HG03159 (cell line): ENCODE measurements at regions not wholly inside any gene's neighbourhood (a gene's known extent, or its start where the extent isn't known, plus 50 kb on each side); places are given as distances from the start of the nearest gene placed in this dataset.
A peak's percentile ranks its signal among the peaks of the same experiment; 100 is the strongest.

Experiments
- ATAC-seq: cut with Tn5 transposase; IDR thresholded peaks from one replicate; pipeline ENCODE4 v1.9.1; 2021; ENCODE audit warnings: mild to moderate bottlenecking, moderate library complexity; ENCODE audit not compliant: unreplicated experiment

- no peak for ATAC-seq
Observed at GRCh38 chr5:164555809-164556208, 1050.4 kb downstream of the MAT2B start.

DNA sequence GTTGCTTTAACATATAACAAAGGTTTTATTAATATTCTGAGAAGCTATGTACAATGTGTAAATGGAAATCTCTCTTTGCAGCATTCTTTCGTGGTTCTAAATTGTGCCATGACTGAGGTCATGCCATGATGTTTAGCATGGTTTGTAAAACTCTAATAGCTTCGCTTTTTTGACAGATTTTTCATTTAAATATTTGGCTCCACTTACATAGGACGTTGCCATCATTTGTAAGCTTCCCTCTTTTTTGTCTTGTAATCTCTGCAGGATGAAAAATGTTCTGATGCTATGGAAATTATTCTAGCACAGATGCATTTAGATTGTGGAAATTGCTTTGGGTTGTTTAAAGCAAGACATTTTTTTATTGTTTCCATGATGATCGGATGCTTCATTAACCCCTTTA lies 1054.8 kb downstream of the MAT2B start:
- no peak for ATAC-seq

DNA sequence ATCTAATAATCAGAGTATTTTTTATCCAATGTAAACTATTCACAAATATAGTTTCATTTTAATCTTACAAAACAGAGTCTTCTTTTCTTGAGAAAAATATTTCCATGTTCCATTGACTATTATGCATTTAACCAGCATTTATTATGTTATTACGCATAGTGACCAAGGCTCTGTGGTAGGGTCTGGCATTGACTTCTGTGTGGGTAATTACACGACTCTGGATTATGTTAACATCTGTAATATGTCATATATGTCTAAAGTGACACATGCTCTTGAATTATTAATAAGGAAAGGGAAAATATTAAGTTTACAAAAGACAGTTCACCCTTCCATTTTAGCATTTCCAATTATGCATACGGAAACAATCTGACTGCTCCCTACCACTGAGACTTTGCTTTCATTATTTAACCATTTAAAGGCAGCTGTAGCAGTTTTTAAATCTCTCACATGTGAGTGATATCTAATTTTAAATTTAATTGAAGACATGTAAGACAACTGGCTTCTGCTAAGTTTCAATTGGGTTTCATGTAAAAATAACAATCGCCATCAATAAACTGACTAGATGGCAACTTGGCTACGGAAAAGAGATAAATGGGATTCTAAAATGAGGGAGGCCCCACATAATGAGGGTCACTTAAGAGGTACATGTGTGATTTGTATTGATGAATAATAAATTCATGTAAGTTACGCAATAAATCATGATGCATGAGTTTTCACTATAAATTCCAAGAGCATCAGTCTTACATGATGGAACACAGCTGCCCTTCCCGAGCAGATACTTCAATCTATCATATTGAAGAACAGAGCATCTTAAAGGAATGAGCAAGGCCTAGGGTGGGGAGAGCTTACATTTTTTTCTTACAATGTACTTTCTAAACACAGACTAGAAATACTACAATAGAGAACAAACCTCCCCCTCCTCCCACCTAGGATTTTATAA lies 1056.8 kb downstream of the MAT2B start:
- no peak for ATAC-seq

DNA sequence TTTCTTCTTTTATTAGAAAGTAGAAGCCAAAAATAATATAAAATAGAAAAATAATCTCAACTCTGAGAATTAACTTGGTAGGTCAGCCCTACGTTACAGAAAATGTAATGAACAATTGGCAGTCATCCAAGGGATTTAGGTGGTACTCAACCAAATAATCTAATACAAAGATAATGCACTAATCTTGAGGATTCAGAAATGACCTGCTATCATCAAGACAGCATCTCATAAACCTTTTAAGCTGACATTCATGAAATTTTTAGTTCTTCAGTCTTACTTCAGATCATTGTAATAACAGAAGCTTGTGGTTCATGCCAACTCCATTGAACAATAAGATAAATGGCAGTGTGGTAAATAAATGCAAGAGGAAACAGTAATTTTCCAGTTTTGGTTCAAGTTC lies 1058.0 kb downstream of the MAT2B start:
- ATAC-seq = no peak

GRCh38 chr5:164573397-164573796 lies 1068.0 kb downstream of the MAT2B start:
- ATAC-seq = no peak

DNA sequence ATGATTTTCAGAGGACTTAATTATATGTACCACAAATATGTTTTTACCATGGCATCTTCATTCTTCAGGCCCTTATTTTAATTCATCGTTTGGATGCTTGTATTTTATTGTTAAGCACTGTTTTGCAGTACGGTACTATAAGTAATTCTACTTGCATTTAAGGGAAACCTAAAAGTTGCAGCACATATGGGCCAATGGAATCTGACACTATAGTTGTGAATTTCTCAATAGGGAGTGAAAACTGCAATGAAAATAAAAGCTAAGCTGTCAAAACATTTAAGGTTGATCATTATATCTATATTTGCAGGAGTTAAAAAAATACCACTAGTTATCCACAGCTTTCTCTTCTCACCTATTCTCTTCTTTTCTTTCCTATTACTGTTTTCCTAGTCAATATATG lies 1071.8 kb downstream of the MAT2B start:
- ATAC-seq = no peak

DNA sequence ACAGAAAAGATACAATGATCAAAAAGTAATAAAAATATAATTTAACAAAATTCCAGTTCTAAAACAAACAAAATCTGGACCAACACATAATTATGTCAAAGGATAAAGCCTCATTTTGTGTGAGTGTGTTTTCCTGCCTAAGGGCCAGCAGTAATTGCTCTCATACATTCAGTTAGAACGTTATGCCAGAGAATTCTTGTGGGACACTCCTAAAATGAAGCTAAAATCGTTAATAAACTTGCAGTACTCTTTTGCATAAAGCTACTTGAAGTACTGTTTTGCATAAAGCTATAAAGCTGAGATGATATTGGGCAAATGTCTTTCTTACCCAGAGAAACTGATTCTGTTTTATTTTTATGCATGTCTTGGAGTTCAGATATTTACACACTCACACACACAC lies 1072.3 kb downstream of the MAT2B start:
- no peak for ATAC-seq

GRCh38 chr5:164578401-164578800 lies 1073.0 kb downstream of the MAT2B start:
- no peak for ATAC-seq

- no peak for ATAC-seq
Observed at GRCh38 chr5:164578911-164579310, 1073.5 kb downstream of the MAT2B start.

- ATAC-seq = no peak
Observed at GRCh38 chr5:164580155-164580554, 1074.7 kb downstream of the MAT2B start.

- ATAC-seq = no peak
Observed at GRCh38 chr5:164581889-164582288, 1076.5 kb downstream of the MAT2B start.

GRCh38 chr5:164593982-164594381 lies 1088.6 kb downstream of the MAT2B start:
- ATAC-seq = no peak

DNA sequence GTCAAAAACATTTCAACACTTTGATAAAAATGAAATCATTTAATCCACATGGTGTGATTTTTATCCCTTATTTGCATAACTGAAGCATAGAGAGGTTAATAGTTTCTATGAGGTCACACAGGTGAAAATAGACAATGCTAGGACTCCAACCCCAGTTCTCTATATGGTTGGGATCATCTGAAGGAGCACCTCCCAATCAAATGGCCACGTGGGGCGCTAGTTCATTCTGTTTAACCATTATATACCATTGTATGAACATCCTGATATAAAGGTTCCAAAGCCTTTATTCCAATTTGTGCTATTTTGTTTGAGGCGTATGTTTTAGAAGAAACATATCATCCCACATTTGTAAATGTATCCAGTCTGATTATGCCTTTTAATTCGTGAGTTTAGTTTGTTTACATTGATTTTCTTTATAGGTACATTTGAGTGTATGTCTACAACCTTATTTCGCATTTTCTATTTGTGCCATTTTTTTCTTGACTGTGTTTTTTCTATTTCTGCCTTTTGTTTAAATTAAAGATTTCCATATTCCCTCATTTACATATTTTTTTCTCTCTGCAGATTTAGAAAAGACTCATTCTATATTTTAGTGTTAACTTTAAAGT lies 1092.0 kb downstream of the MAT2B start:
- peak; percentile 94 for ATAC-seq

DNA sequence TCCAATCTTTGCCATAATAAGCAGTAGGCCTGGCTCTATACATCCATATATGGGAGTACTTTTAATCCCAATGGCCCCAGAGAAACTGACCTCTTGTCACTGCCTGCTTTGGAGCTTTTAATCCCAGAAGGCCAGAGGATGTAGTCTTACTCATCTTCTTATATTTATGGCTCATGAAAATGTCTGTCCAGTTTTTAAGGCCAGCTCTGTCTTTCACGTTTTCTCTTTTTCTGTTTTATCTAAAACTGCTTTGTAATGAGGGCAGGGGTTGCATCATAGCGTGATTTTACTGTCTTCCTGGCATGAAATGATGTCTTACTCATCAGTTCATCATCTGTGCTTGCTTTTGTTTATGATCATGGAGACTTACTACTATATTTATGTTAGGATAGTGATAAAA lies 1094.9 kb downstream of the MAT2B start:
- ATAC-seq = no peak

DNA sequence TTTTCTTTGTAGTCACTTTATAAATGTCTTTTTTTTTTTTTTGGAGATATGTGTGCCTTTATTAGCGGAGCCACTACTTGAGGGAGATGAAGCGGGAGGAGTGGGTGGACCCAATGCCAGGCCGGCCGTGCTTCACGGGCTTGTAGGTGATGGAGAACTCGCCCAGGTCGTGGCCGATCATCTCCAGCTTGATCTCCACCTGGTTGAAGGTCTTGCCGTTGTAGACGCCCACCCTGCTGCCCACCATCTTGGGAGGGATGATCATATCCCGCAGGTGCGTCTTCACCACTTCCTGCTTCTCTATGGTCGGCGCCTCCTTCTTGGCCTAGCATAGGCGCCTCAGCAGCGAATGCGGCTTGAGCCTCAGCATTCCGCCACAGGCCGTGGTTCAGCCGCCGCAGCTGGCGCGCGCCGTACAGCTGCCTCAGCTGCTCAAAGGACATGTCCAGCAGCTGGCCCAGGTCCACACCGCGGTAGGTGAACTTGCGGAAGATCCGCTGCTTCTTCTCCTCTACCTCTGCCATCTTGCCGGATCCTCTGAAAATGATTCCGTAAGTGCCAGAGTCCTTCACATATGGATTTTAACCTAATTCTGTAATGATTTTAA lies 1095.6 kb downstream of the MAT2B start:
- ATAC-seq = no peak

- no peak for ATAC-seq
Observed at GRCh38 chr5:164608507-164608906, 1103.1 kb downstream of the MAT2B start.

DNA sequence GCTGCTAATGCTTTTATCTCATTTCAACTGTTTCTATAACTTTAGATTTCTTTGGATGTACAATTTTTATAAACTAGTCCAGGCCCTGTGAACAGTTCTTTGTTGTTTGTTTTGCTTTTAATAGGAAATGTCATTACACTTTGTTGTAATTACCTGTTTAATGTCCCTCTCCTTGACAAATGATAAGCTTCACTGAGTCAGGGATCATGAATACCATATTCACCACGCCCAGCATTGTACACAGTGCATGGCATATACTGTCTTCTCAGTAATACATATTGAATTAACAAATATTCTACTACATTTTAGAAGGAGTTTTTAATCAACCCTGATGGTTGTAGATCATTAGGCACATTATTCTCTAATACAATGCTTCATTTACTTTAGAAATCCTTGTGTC lies 1105.0 kb downstream of the MAT2B start:
- ATAC-seq = no peak

GRCh38 chr5:164614707-164615106 lies 1109.3 kb downstream of the MAT2B start:
- ATAC-seq = no peak

- ATAC-seq = no peak
Observed at GRCh38 chr5:164617290-164617689, 1111.9 kb downstream of the MAT2B start.

DNA sequence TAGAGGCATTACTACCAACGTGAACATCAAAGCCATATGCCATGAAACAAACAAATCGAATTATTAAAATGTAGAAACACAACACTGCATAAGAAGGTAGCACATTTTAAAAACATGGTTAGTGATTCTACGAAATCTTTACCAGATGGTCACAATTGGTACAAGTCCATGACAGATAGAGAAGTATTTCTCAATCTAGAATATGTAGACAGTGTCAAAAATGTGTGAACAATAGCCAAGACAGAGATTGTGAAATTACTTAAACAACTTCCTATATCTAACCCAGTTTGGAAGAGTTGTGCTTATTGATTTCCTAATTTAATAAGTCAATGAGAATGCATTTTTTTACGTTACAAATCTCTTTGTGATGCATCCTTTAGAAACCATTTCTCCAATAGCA lies 1121.6 kb downstream of the MAT2B start:
- no peak for ATAC-seq

DNA sequence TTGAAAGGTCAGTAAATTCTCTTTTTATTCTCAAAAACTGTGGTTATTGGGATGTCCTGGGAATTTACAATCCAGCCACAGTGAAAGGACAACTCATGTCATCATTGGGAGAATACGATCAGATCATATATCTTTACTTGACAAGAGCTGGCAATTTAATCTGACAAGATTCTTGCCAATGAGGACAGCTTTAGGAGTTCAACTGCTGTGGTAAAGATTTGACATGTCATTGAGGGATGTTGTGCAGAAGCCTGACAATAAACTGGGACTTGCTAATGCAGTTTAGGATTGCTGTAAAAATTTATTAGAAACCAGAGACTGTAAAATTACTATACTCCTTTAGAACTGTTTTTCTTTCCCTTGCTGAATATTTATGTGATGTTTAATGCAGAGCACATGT lies 1131.0 kb downstream of the MAT2B start:
- no peak for ATAC-seq

DNA sequence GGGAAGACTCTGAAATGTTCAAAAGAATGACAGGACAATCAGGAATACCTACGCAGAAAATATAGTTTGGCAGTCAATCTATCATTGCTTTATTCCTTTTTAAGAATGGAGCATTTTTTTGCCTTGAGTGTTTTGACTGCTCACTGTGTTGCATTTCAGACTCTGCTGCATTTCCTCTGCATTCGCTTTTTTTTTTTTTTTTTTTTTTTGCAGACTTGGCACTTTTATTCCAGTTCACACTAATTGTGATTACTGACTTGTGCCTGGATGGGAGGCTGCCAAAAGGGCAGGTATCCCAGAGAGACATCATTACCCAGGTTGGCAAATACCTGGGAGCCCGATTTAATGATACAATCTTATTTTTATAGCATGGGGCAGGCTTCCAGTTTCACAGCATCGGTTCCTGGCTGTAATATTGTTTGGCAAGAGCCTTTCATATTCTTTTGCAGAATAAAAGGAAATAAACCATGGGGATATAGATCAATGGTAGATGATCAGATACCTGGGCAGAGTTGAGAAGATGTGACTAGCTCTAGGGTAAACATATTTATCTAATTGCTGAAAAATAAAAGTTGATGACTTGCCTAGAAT lies 1132.6 kb downstream of the MAT2B start:
- ATAC-seq = no peak
